ENCODE measurements at regions not wholly inside any gene's neighbourhood (a gene's known extent, or its start where the extent isn't known, plus 50 kb on each side); places are given as distances from the start of the nearest gene placed in this dataset.

GRCh38 chr6:81376745-81377144 is 375.7 kb downstream of the TENT5A start:
- Histone ChIP-seq H3K27ac (replicated peaks) (no peak overlapping the region), H3K4me3 (replicated peaks; ENCODE audit: insufficient read depth, low read length) (no peak overlapping the region), H3K27me3 (ENCODE audit: insufficient read depth, poor library complexity, severe bottlenecking) (no peaks in the 10 kb centered on the region)
- no peak for TF ChIP-seq CTCF (IDR thresholded peaks at IDR 0.05; ENCODE audit: insufficient read depth, low read length)
- no peak for TF ChIP-seq SPI1 (IDR thresholded peaks at IDR 0.05; ENCODE audit: borderline replicate concordance, low read depth)
- no peak for TF ChIP-seq GABPA (IDR thresholded peaks at IDR 0.05; ENCODE audit: low read depth)
- TF ChIP-seq REST (IDR thresholded peaks at IDR 0.05; ENCODE audit: insufficient replicate concordance, low read depth) = no peak
- no peak for DNase-seq (ENCODE audit: low read depth in 1 of 2, low spot score in 1 of 2)

- no peak for DNase-seq (ENCODE audit: low read depth in 1 of 2, low spot score in 1 of 2)
- Histone ChIP-seq H3K27ac (replicated peaks) (no peak overlapping the region), H3K27me3 (ENCODE audit: insufficient read depth, poor library complexity, severe bottlenecking) (no peaks in the 10 kb centered on the region), H3K4me3 (replicated peaks; ENCODE audit: insufficient read depth, low read length) (no peak overlapping the region)
- no peak for TF ChIP-seq CTCF (IDR thresholded peaks at IDR 0.05; ENCODE audit: insufficient read depth, low read length)
- TF ChIP-seq POLR2AphosphoS5 (IDR thresholded peaks at IDR 0.05; ENCODE audit: low read depth) = no peak
- no peak for TF ChIP-seq SPI1 (IDR thresholded peaks at IDR 0.05; ENCODE audit: borderline replicate concordance, low read depth)
- TF ChIP-seq GABPA (IDR thresholded peaks at IDR 0.05; ENCODE audit: low read depth) = no peak
These were observed 379.1 kb downstream of the TENT5A start for GRCh38 chr6:81373414-81373813.

GRCh38 chr6:81371930-81372329 is 380.6 kb downstream of the TENT5A start:
- TF ChIP-seq GABPA (IDR thresholded peaks at IDR 0.05; ENCODE audit: low read depth) (no peak), SPI1 (IDR thresholded peaks at IDR 0.05; ENCODE audit: borderline replicate concordance, low read depth) (no peak), REST (IDR thresholded peaks at IDR 0.05; ENCODE audit: insufficient replicate concordance, low read depth) (no peak), CTCF (IDR thresholded peaks at IDR 0.05; ENCODE audit: insufficient read depth, low read length) (no peak), POLR2AphosphoS5 (IDR thresholded peaks at IDR 0.05; ENCODE audit: low read depth) (no peak)
- H3K27me3 ChIP-seq (ENCODE audit: insufficient read depth, poor library complexity, severe bottlenecking) = no peaks in the 10 kb centered on the region
- no peak for DNase-seq (ENCODE audit: low read depth in 1 of 2, low spot score in 1 of 2)
- no peak overlapping the region for H3K4me3 ChIP-seq (replicated peaks; ENCODE audit: insufficient read depth, low read length)
- no peak overlapping the region for H3K27ac ChIP-seq (replicated peaks)

GRCh38 chr6:81366972-81367371 is 385.5 kb downstream of the TENT5A start:
- TF ChIP-seq GABPA (IDR thresholded peaks at IDR 0.05; ENCODE audit: low read depth) = no peak
- no peak for TF ChIP-seq SPI1 (IDR thresholded peaks at IDR 0.05; ENCODE audit: borderline replicate concordance, low read depth)
- no peak for TF ChIP-seq POLR2AphosphoS5 (IDR thresholded peaks at IDR 0.05; ENCODE audit: low read depth)
- no peak for TF ChIP-seq REST (IDR thresholded peaks at IDR 0.05; ENCODE audit: insufficient replicate concordance, low read depth)
- no peak for TF ChIP-seq CTCF (IDR thresholded peaks at IDR 0.05; ENCODE audit: insufficient read depth, low read length)
- H3K27ac ChIP-seq (replicated peaks) = no peak overlapping the region
- no peak overlapping the region for H3K4me3 ChIP-seq (replicated peaks; ENCODE audit: insufficient read depth, low read length)
- H3K27me3 ChIP-seq (ENCODE audit: insufficient read depth, poor library complexity, severe bottlenecking) = no peaks in the 10 kb centered on the region
- no peak for DNase-seq (ENCODE audit: low read depth in 1 of 2, low spot score in 1 of 2)

Data from HL-60 (cell line).